Loucy (cell line): ENCODE measurements at regions not wholly inside any gene's neighbourhood (a gene's known extent, or its start where the extent isn't known, plus 50 kb on each side); places are given as distances from the start of the nearest gene placed in this dataset.

Experiments used
- EZH2phosphoT487 ChIP-seq: fragments of 200-600 bp; IDR thresholded peaks from 2 replicates; pipeline ENCODE4 v1.6.1; 2018; ENCODE audit warnings: antibody characterized with exemption, mild to moderate bottlenecking, moderate library complexity, borderline replicate concordance
- TF ChIP-seq, protein P1 (sequence below): fragments of 200-600 bp; sonication (generic); conservative IDR thresholded peaks from 2 replicates; pipeline ENCODE4 v1.5.1; 2014; ENCODE audit warnings: mild to moderate bottlenecking, antibody characterized with exemption, low read length

DNA sequence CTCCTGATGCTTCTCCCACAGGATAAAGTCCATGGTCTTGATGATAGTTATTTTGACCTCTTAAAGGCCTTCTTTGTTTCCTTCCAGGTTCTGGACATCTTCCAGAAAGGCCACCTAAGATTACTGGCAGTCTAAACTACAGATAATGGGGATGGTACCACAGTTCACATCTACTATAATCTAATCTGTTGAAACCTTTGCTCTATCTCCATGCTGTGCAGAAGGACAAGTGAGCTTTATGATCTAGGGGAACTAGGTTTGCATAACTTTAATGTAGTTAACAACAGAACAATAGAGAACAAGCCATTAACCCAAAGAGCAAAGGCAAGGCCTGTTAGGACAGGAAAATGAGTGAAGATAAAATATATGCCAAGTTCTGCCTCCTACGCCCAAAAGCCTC, 103.9 kb upstream of the KLHL13 start:
- TF ChIP-seq, protein P1, sequence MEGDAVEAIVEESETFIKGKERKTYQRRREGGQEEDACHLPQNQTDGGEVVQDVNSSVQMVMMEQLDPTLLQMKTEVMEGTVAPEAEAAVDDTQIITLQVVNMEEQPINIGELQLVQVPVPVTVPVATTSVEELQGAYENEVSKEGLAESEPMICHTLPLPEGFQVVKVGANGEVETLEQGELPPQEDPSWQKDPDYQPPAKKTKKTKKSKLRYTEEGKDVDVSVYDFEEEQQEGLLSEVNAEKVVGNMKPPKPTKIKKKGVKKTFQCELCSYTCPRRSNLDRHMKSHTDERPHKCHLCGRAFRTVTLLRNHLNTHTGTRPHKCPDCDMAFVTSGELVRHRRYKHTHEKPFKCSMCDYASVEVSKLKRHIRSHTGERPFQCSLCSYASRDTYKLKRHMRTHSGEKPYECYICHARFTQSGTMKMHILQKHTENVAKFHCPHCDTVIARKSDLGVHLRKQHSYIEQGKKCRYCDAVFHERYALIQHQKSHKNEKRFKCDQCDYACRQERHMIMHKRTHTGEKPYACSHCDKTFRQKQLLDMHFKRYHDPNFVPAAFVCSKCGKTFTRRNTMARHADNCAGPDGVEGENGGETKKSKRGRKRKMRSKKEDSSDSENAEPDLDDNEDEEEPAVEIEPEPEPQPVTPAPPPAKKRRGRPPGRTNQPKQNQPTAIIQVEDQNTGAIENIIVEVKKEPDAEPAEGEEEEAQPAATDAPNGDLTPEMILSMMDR, result no peak
- no peak for TF ChIP-seq EZH2phosphoT487
